Mesenchymal stem cell (in vitro differentiated cells and primary cell): ENCODE measurements at regions not wholly inside any gene's neighbourhood (a gene's known extent, or its start where the extent isn't known, plus 50 kb on each side); places are given as distances from the start of the nearest gene placed in this dataset.
A peak's percentile ranks its signal among the peaks of the same experiment; 100 is the strongest.

Source experiments
- DNase-seq: peaks from one replicate; pipeline ENCODE4 v3.0.0-alpha.2; 2013
- H2AFZ ChIP-seq: one replicate; pipeline ENCODE4 v1.6.1; 2013; ENCODE audit warnings: low read depth, mild to moderate bottlenecking, control low read depth, inconsistent platforms, low read length, moderate library complexity
- H2AK5ac ChIP-seq: 2 replicates; pipeline ENCODE4 v1.6.1; 2013; ENCODE audit warnings: low read length, moderate library complexity, mild to moderate bottlenecking, inconsistent platforms; ENCODE audit not compliant: severe bottlenecking
- H2BK120ac ChIP-seq: one replicate; pipeline ENCODE4 v1.6.1; 2013; ENCODE audit warnings: low read depth, mild to moderate bottlenecking, inconsistent platforms, low read length, moderate library complexity
- H2BK12ac ChIP-seq, 2 experiments: one replicate each; pipeline ENCODE4 v1.6.1; 2013; ENCODE audit warnings: inconsistent platforms in 2 of 2, low read length in 2 of 2, mild to moderate bottlenecking in 2 of 2, moderate library complexity in 2 of 2, control low read depth in 1 of 2
- H2BK15ac ChIP-seq: one replicate; pipeline ENCODE4 v1.6.1; 2013; ENCODE audit warnings: mild to moderate bottlenecking, low read depth, inconsistent platforms; ENCODE audit not compliant: poor library complexity, severe bottlenecking
- H2BK5ac ChIP-seq: 2 replicates; pipeline ENCODE4 v1.6.1; 2013; ENCODE audit warnings: low read depth, mild to moderate bottlenecking, low read length, control low read depth, inconsistent platforms; ENCODE audit not compliant: poor library complexity, severe bottlenecking
- H3K14ac ChIP-seq, 2 experiments: one replicate each; pipeline ENCODE4 v1.6.1; 2013; ENCODE audit warnings: inconsistent platforms in 2 of 2, low read length in 2 of 2, control low read depth in 1 of 2, mild to moderate bottlenecking in 1 of 2, moderate library complexity in 1 of 2
- H3K18ac ChIP-seq, 2 experiments: one replicate each; pipeline ENCODE4 v1.6.1; 2013; ENCODE audit warnings: inconsistent platforms in 2 of 2, low read length in 2 of 2, control low read depth in 1 of 2, low read depth in 1 of 2, mild to moderate bottlenecking in 1 of 2
- H3K23ac ChIP-seq, 2 experiments: one replicate each; pipeline ENCODE4 v1.6.1; 2013; ENCODE audit warnings: inconsistent platforms in 2 of 2, low read length in 2 of 2, mild to moderate bottlenecking in 2 of 2, moderate library complexity in 2 of 2, control low read depth in 1 of 2
- H3K27ac ChIP-seq: 2 replicates; pipeline ENCODE4 v1.5.1; 2013; ENCODE audit warnings: mild to moderate bottlenecking, moderate library complexity, low read length, control low read depth, inconsistent platforms; ENCODE audit not compliant: poor library complexity, severe bottlenecking
- H3K27me3 ChIP-seq, 2 experiments: 2 replicates each; pipeline versions ENCODE4 v1.6.1 to v1.7.0; 2013; ENCODE audit warnings: low read length in 2 of 2, mild to moderate bottlenecking in 2 of 2, moderate library complexity in 2 of 2, control low read depth in 1 of 2, inconsistent platforms in 1 of 2; ENCODE audit not compliant: control insufficient read depth in 1 of 2, insufficient read depth in 1 of 2
- H3K36me3 ChIP-seq, 2 experiments: 2 replicates each; pipeline versions ENCODE4 v1.6.1 to v1.7.0; 2013; ENCODE audit warnings: low read length in 2 of 2, control low read depth in 1 of 2, inconsistent platforms in 1 of 2, low read depth in 1 of 2, mild to moderate bottlenecking in 1 of 2; ENCODE audit not compliant: insufficient read depth in 2 of 2, control insufficient read depth in 1 of 2
- H3K4ac ChIP-seq, 2 experiments: one replicate each; pipeline ENCODE4 v1.6.1; 2013; ENCODE audit warnings: inconsistent platforms in 2 of 2, low read length in 2 of 2, mild to moderate bottlenecking in 2 of 2, moderate library complexity in 2 of 2, control low read depth in 1 of 2, low read depth in 1 of 2
- H3K4me1 ChIP-seq: 2 replicates; pipeline ENCODE4 v1.6.1; 2013; ENCODE audit warnings: low read depth, low read length, control low read depth; ENCODE audit not compliant: control insufficient read depth, insufficient read depth
- H3K4me2 ChIP-seq: 2 replicates; pipeline ENCODE4 v1.6.1; 2013; ENCODE audit warnings: low read length, mild to moderate bottlenecking, inconsistent platforms; ENCODE audit not compliant: poor library complexity, severe bottlenecking
- H3K4me3 ChIP-seq, 2 experiments: 2 replicates each; pipeline versions ENCODE4 v1.5.1 to v1.7.0; 2013; ENCODE audit warnings: low read length in 2 of 2, mild to moderate bottlenecking in 2 of 2, control low read depth in 1 of 2, low read depth in 1 of 2; ENCODE audit not compliant: insufficient read depth in 1 of 2
- H3K79me1 ChIP-seq: replicated peaks from 2 replicates; pipeline ENCODE4 v1.6.1; 2013; ENCODE audit warnings: mild to moderate bottlenecking, control low read depth, low read length, inconsistent platforms; ENCODE audit not compliant: poor library complexity, severe bottlenecking
- H3K9ac ChIP-seq: 2 replicates; pipeline ENCODE4 v1.7.0; 2013; ENCODE audit warnings: mild to moderate bottlenecking, low read length, moderate library complexity
- H3K9me3 ChIP-seq: 2 replicates; pipeline ENCODE4 v1.7.0; 2013; ENCODE audit warnings: mild to moderate bottlenecking, low read length; ENCODE audit not compliant: control insufficient read depth
- H4K8ac ChIP-seq: one replicate; pipeline ENCODE4 v1.6.1; 2013; ENCODE audit warnings: inconsistent platforms, mild to moderate bottlenecking, low read length, moderate library complexity
- H4K91ac ChIP-seq: one replicate; pipeline ENCODE4 v1.6.1; 2013; ENCODE audit warnings: mild to moderate bottlenecking, low read length, inconsistent platforms
- WGBS: methylation state at CpG from one replicate; pipeline ENCODE4 v1.1.7; 2013; ENCODE audit warnings: mixed read lengths; 5-methylcytosine and 5-hydroxymethylcytosine counted together

DNA sequence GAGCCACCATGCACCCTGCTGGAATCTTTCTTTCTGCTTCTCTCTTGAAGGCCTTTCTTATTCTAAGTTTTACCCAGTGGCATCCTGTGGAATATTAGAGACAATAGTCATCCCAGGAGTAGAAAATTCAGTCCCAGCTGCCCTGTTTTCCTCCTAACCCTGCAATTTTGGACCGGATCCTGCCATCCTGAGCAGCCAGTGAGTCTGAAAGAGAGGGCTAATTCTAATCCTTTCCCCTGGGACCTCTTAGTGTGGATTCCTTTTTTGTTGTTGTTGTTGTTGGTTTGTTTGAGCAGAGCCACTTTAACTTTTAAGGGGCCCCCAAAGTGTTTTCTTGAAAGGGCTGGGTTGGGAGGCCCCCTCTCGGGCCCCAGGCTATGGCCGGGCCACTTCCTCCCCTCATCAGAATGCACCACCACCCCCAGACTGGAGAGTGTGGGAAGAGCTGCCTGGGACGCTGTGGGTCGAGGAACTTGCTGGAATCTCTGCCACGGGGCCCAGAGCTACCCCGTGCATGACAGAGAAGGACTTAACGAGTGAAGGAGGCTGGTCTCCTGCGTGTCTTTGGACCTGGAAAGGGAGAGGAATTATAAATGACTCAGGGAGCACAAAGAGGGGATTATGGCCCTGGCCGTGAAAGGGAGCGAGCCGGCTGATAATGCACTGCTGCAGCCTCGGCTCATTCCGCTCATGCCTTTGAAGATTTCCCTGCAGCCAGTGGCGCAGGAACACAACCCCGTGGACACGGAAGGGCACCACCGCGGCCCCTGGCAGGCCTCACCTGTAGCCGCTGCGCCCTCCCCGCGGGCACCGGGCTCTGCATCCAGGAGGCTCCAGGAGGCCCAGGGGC, 81.0 kb upstream of the AKT3 start:
- Histone ChIP-seq H2BK15ac (no peak overlapping the region), H2BK5ac (no peak overlapping the region), H3K9ac (no peak overlapping the region), H3K14ac (no peak overlapping the region), H3K27ac (no peak overlapping the region), H3K4me1 (peaks cover 10% of the 10 kb centered on the region), H3K4me2 (no peak overlapping the region), H3K18ac (peak overlapping the region in 1 of 2 experiments; percentile 48), H2BK12ac (no peak overlapping the region), H2BK120ac (peak overlapping the region; percentile 8), H4K91ac (peak overlapping the region; percentile 70), H3K36me3 (no peaks in the 10 kb centered on the region), H2AFZ (no peak overlapping the region), H3K79me1 (no peaks in the 10 kb centered on the region), H3K27me3 (peaks cover 0 to 16% of the 10 kb centered on the region in 2 experiments), H3K4me3 (no peak overlapping the region), H3K9me3 (no peaks in the 10 kb centered on the region), H3K23ac (no peak overlapping the region), H3K4ac (peak overlapping the region in 1 of 2 experiments; percentile 41), H4K8ac (peak overlapping the region; percentile 79), H2AK5ac (no peak overlapping the region)
- 22% methylated on average over 22 of the region's 24 CpGs for WGBS
- peak; percentile 34 for DNase-seq

DNA sequence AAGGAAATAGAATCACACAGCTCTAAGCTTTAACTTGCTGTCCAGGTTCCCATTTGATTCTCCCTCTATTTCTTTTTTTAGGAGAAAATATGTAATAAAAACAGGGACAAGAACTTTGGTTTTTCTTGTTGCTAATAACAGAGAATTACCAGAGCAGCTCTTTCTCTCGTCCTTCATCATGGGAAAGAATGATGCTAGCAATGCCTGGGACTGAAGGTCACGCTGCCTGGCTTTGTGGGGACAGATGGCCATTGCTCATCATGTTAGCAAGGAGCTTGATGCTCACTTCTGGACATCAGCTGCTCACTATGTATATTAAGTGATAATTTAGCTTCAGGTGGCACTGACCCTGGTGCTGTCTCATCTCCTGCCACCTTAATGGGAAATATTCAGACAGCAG, 77.3 kb upstream of the AKT3 start:
- H2AFZ ChIP-seq = no peak overlapping the region
- peak overlapping the region in 1 of 2 experiments; percentile 61 for H3K18ac ChIP-seq
- peak; percentile 35 for DNase-seq
- no peak overlapping the region for H2BK15ac ChIP-seq
- peak overlapping the region; percentile 71 for H2AK5ac ChIP-seq
- no peaks in the 10 kb centered on the region for H3K79me1 ChIP-seq
- peak overlapping the region in 1 of 2 experiments; percentile 56 for H2BK12ac ChIP-seq
- H3K36me3 ChIP-seq = no peaks in the 10 kb centered on the region
- H2BK120ac ChIP-seq = peak overlapping the region; percentile 42
- peaks cover 20% of the 10 kb centered on the region for H3K4me1 ChIP-seq
- H4K8ac ChIP-seq = no peak overlapping the region
- no peaks in the 10 kb centered on the region for H3K9me3 ChIP-seq
- peaks cover 0 to 8% of the 10 kb centered on the region in 2 experiments for H3K27me3 ChIP-seq
- WGBS = 60% methylated on average over 2 of the region's 2 CpGs
- no peak overlapping the region for H3K23ac ChIP-seq
- no peak overlapping the region for H3K4ac ChIP-seq
- no peak overlapping the region for H3K9ac ChIP-seq
- no peak overlapping the region for H2BK5ac ChIP-seq
- H3K27ac ChIP-seq = peak overlapping the region; percentile 52
- no peak overlapping the region for H3K4me2 ChIP-seq
- no peak overlapping the region for H3K4me3 ChIP-seq
- no peak overlapping the region for H3K14ac ChIP-seq
- H4K91ac ChIP-seq = no peak overlapping the region

DNA sequence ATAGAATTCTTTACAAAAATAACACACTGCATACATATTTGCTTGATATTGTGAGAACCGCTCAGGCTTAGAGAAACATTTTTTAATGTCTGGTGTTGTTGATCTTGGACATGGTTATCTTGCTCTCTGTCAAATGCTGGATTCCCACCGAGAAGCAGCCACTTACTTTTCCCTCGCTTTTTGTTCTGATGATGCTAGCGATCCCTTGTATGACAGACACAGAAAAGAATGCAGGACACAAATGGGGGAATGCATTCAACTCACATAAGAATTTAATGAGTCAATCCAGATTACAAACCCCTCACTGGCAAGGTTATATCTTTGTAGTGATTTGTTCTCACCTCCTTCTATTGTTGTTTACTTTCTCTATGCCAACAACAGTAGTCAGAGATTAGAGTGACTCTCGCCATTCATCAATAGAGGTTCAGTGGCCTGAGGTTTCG, 76.8 kb upstream of the AKT3 start:
- no peak overlapping the region for H3K4me3 ChIP-seq
- WGBS = no CpG with 5 or more reads among the region's 6 CpGs
- H3K9ac ChIP-seq = peak overlapping the region; percentile 38
- peaks cover 20% of the 10 kb centered on the region for H3K4me1 ChIP-seq
- no peak overlapping the region for H3K14ac ChIP-seq
- no peak overlapping the region for H2BK120ac ChIP-seq
- no peaks in the 10 kb centered on the region for H3K36me3 ChIP-seq
- H2AFZ ChIP-seq = no peak overlapping the region
- H3K23ac ChIP-seq = no peak overlapping the region
- H2BK5ac ChIP-seq = no peak overlapping the region
- no peak overlapping the region for H3K18ac ChIP-seq
- H3K4me2 ChIP-seq = no peak overlapping the region
- H2BK12ac ChIP-seq = no peak overlapping the region
- H2AK5ac ChIP-seq = no peak overlapping the region
- no peak overlapping the region for H2BK15ac ChIP-seq
- H3K9me3 ChIP-seq = no peaks in the 10 kb centered on the region
- no peak overlapping the region for H4K91ac ChIP-seq
- H3K27me3 ChIP-seq = peaks cover 0 to 4% of the 10 kb centered on the region in 2 experiments
- no peak overlapping the region for H4K8ac ChIP-seq
- peak; percentile 79 for DNase-seq
- H3K79me1 ChIP-seq = no peaks in the 10 kb centered on the region
- no peak overlapping the region for H3K4ac ChIP-seq
- H3K27ac ChIP-seq = peak overlapping the region; percentile 52

GRCh38 chr1:243926299-243926698, 76.3 kb upstream of the AKT3 start:
- H2BK15ac ChIP-seq = peak overlapping the region; percentile 44
- H3K4me3 ChIP-seq = no peak overlapping the region
- no peak for DNase-seq
- H3K23ac ChIP-seq = no peak overlapping the region
- 87% methylated on average over 6 of the region's 8 CpGs for WGBS
- peaks cover 18% of the 10 kb centered on the region for H3K4me1 ChIP-seq
- H2BK12ac ChIP-seq = peak overlapping the region in 1 of 2 experiments; percentile 61
- peak overlapping the region; percentile 55 for H4K8ac ChIP-seq
- H3K36me3 ChIP-seq = no peaks in the 10 kb centered on the region
- no peaks in the 10 kb centered on the region for H3K9me3 ChIP-seq
- H2AK5ac ChIP-seq = peak overlapping the region; percentile 38
- peak overlapping the region; percentile 38 for H3K9ac ChIP-seq
- H3K14ac ChIP-seq = no peak overlapping the region
- no peak overlapping the region for H2BK5ac ChIP-seq
- H3K4me2 ChIP-seq = no peak overlapping the region
- H3K4ac ChIP-seq = no peak overlapping the region
- H2AFZ ChIP-seq = no peak overlapping the region
- peak overlapping the region; percentile 20 for H4K91ac ChIP-seq
- H3K27ac ChIP-seq = peak overlapping the region; percentile 51
- H3K18ac ChIP-seq = peak overlapping the region in 1 of 2 experiments; percentile 9
- no peaks in the 10 kb centered on the region for H3K27me3 ChIP-seq
- no peaks in the 10 kb centered on the region for H3K79me1 ChIP-seq
- peak overlapping the region; percentile 9 for H2BK120ac ChIP-seq
